NCI-H1417 (cell line): ENCODE measurements at regions not wholly inside any gene's neighbourhood (a gene's known extent, or its start where the extent isn't known, plus 50 kb on each side); places are given as distances from the start of the nearest gene placed in this dataset.

Experiments used
- DNase-seq, 3 experiments: peaks; one replicate each; lab custom pipeline; 2025; lab: John Stamatoyannopoulos, UW

DNA sequence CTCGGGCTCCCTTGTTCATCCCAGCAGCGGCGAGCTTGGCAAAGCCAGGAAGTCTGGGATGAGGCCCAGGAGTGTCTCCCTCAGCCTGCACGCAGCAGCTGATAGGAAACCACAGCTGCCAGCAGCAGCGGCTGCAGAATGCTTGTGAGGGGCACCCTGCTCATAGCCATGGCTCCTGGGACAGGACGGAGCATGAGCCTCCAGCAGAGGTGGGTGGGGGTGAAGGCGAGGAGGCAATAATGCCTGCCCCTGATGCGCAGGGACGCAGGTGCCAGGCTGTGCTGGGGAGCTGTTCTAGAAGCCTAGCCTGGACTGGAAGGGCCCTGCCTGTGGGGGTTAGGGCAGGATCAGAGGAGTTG, 157.9 kb downstream of the CD83 start:
- no peak for DNase-seq

DNA sequence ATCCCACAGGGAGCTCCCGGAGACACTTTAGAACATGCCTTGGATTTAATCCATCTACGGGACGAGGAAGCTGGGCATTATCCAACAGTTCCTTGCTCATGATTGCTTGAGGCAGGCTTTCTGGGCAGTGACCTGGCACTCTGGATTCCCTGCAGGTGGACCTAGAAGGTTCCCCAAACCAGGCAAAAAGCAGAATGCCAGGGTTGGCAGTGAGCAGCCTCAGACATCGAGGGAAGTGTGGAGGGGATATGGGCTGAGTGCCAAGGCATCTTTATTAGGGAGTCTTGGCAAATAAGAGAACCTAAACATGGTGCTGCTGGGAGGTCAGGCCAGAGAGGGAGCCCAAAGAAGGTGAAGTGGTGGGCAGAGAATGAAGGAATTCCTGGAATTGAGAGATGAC, 158.5 kb downstream of the CD83 start:
- DNase-seq = no peak

DNA sequence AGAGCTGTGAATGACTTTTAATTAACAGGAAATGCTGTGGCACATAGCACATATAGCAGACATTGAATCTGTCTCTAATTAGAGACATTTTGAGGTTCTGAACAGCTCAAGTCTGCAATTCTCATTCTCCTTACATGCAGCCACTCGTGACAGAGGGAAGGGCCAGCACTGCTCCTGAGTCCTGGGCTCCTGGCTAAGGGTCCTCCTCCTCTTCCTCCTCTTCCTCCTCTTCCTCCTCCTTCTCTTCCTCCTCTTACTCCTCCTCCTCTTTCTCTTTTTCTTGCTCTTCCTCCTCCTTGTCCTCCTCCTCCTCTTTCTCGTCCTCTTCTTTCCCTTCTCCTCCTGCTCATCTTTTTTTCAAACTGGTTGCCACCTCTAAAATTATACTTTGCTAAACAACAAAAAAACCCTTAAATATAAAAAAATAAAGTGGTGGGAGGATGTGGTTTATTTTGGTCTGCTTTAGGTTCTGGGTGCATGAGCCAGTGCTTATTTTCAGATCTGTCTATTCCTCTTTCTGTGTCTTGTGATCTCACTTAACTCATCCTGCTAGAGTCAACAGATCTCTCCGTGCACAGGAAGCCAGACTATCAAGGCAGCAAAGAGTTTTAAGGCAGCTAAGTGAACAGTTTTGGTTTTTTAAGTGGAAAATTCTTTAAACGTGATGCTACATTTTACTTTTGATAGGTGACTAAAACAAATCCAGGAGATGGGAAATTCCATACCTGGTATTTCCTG, 159.3 kb downstream of the CD83 start:
- no peak for DNase-seq

DNA sequence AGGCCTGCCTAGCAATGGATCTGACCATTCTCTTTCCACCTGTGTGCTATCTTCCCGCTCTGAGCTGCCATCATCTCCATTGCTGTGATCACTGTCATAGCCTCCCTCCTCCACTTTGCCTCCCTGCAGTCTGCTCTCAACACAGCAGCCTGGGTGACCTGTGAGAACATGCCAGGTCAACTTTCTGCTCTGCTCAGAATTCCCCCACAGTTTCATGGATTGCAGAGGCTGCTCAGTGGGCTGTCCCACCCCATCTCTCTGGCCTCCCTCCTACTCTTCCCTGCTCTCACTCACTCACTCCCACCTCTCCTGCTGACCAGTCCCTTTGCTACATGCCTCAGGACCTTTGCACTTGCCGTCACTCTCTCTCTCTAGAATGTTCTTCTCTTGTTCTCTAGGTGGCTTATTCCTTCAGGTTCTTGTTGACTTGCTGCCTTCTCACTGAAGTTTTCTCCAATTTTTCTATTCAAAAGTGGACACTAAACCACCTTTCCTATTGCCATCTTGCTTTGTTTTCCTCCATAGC, 159.9 kb downstream of the CD83 start:
- no peak for DNase-seq

DNA sequence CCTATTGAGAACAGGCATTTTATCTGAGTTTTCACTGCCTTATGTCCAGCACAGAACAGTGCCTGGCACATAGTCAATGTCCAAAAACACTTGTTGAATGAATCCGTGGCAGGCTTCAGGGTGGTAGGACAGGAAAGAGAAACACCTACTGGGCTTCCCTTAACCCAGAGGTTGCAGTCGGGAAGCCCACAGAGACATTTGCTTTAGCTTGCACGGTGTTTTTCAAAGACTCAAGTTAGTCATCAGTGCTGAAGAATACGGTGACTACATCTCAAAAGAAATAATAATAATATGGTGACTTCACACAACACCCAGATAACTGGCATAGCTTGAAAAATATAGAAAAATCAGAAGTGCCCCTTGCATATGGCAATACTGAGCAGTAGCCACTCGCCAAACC, 160.4 kb downstream of the CD83 start:
- DNase-seq = no peak

DNA sequence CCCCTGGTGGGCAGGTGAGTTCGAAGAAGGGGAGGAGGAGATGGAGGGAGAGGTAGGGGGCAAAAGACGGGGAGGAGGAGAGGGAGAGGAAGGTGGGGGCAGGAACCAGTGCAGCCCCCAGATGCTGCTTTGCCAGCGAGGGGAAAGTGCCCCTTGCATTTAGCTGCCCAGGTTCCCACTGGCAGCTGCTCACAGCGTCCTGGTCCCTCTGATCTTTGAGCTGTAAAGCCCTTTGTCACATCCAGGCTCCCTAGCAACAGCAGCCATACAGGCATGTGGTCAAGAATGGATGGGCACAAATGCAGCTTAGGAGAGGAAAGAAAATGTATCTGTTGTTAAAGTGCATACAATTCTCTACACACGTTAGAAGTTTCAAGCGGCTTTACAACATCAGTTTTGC, 160.9 kb downstream of the CD83 start:
- DNase-seq = peak in 2 of 3 experiments; percentile 13 to 24

DNA sequence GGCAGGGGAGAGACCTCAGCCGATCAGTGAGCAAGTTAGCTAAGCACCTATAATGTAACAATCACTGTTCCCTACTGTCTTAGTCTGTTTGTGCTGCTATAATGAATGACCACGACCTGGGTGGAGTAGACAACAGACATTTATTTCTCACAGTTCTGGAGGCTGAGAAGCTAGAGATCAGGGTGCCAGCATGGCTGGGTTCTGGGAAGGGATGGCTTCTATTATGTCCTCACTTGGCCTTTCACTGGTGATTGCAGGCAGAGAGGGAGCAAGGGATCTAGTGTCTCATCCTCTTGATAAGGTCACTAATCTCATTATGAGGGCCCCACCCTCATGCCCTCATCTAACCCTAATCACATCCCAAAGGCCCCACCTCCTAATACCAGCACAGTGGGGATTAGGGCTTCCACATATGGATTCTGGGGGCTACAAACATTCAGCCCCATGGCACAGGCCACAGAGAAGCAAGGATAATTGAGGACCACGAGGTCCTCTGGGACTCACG, 162.5 kb downstream of the CD83 start:
- no peak for DNase-seq

DNA sequence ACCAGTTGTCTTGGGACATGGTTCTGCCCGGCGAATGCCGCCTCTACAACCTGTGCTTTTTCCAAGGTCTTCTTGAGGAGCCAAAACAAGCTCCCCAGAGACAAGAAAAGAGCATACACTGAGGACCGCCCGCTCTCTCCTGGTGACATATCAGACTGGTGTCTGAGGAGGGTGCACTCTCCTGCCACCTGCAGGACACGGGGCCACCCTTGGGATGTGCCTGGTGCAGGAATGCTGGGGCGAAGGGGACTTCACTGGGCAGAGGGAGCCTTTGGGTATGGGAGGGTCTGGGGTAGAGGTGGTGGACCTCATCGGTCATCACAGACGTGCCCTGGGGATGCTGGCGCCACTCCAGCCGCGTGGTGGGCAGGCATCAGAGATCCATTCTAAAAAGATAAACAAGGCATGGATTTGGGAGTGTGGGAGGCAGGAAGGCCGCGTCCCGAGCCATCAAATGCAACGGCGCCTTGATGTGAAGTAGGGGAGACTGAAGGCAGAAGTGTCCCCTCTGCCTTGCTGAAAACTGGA, 163.3 kb downstream of the CD83 start:
- DNase-seq = no peak

DNA sequence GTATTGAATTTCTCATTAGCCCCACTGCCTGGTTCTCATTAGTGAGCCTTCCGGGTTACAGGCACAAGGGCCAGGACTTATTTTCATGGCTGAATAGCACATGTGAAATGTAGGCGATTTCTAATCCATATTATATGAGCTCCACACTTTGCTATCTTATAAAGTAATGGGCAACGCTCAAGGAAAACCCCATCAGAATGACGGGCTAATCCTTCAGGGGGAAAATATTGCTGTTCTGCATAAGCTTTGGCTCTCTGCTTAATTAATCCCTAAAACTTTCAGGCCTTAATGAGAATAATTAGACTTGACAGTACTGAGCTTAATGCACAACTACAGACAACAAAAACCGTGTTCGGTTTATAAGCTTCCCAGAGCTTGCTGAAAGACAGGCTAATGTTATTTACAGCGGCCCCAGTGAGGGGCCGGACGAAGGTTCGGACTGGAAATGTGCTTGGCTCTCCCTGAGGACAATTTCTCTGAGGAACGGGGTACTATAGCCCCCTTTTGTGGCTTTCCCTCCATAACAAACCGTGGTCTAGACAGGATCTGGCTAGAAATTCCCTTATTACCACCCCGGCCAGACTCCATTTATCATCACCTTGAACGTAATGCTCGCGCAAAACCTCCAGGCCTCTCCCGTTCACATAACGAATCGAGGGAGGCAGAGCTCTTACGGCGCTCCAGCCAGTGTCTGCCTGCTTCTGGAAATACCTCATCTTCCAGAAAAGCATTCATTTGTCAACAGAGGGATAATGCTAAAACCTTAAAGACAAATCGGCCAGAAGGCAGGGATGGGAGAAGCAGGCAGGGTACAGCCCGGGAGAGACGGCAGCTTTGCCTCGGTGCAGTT, 164.5 kb downstream of the CD83 start:
- DNase-seq = no peak

DNA sequence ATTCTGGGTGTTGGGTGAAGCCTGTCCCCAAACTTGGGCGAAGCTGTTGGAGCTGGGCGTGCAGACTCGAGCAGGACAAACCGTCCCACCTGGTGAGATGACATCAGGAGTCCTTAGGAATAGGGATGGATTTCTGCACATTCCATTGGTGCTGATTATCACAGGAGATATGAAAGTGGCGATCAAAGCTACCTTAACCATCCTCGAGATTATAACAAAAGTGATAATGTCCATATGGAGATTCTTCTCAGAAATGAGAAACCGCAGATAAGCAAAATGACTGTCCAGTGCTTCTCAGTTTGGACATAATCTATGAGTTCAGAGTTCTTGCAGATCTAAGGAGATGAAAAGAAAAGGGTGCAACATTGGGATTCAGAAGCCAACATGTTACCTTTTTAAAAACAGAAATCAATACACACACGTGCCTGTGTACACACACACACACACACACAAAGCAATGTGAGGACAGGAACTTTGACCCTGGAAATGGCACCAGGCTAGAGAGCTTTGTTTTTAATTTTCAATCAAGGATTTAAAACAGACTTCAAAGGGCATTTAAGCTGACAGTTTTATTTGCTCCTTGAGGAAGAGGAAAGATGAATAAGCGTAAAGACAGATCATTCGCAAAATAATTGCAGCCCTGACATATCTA, 165.4 kb downstream of the CD83 start:
- DNase-seq = peak in 1 of 3 experiments; percentile 57

DNA sequence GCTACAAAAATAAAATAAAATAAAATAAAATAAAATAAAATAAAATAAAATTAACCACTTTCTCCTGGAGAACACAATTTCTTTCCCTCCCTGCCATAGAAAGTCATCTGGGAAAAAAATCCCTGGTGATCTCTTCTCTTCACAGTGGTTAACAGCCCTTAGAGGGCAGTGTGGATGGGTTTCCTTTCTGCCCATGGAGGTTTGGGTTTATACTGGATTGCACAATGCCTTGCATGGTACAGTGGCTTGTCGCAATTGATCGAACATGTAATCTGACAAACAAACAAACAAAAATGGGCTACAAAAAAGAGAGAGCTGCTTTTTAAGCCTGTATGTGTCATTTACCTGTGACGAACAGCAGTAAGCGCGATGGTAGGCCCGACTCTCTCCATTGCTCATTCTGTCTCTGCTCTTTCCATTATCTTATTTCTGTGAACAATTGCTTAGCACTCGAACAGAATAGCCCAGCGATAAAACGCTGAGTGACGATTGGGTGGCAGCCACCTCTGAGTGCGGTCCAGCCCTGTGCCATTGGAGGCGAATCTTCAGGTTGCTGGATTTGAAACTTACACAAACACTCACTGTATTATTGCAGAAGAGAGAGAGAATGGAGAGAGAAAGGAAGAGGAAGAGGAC, 166.1 kb downstream of the CD83 start:
- DNase-seq = peak; percentile 9 to 57 (median 11)

DNA sequence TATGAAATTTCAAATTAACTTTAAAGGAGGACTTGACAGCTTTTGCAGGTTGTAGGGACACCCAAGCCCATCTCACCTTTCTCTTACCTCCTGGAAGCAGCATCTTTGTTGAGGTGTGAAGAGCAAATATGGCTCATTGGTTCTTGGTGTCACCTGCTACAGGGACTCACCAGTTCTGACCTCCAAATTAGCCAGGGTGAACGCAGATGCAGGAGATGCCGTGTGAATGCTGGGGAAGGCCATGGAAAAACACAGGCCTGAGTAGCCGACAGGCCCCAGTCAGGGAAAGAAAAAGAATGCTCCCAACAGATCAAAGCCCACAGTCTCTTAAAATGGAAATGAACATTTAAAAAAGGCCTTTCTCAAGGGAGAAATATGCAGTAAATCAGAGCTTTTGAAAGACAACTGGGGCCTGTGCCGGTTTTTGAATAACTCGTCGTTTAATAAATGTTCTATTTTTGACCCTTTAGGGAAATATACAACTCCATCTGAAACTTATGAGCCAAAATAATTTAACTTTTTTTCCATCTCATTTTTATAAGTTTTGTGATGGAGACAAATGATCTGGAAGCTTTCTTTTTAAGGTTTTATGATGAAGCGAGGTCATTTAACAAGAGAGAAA, 167.5 kb downstream of the CD83 start:
- no peak for DNase-seq

DNA sequence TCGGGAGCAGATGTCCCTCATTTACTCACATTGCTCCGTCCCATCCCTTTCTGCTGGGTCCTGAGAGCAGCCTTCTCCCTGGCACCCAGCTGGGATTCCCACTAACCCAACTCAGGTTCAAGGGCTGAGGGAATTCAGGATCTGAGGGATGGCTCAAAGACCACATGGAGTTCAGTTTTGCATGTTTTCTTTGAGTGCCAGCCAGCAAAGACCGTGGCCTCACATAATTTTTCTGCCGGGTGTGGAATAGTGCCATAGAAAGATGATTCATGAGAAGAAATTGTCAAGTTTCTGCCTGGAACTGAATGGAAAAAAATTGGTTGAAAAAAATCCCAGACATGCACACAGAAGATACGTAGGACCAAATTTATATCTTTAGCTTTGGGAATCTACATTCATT, 168.6 kb downstream of the CD83 start:
- no peak for DNase-seq

DNA sequence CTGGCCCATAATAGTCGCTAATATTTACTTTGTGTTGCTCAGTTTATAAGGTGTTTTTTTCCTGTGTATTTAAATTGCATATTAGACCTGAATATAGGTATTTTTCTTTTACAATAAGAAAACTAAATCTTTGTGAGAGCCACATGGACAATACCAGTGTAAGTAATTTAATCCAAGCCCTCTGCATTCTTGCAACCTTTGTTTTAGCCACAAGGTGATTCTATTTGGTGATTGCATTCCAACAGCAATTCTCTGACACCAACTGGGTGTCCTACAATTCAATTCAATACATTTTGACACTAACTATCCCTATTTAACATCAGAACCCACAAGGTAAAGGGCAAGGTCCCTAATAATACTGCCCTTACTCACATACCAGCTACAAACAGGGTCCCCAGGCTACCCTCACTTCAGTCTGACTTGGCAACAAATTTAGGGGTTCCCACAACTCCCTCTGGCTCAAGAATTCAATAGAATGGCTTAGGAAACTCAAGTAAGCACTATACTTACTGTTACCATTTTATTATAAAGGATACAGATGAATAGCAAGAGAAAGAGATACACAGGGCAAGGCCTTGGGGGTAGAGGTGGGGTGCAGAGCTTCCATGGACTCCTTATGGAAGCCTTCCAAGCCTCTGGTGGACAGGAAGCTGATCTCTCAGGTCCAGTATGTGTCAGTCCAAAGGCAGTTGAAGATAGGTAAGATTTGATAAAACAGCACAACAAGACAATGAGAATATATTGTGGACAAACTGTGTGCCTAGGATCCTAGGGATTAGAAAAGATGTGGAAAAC, 169.3 kb downstream of the CD83 start:
- no peak for DNase-seq

DNA sequence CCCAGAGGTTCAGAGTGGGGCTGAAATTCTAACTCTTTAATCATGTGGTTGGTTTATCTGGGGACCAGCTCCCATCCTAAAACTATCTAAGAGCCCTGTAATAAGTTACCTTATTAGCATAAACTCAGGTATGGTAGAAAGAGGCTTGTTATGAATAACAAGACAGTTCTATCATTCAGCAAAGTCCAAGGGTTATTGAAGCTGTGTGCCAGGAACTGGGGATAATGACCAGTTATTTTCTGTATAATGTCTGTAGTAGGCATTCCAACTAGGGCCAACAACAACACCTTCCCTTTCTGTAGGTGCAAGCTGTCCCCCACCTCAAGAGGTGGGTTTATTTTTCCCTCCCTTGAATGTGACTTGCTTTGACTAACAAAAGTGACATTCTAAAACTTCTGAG, 170.1 kb downstream of the CD83 start:
- no peak for DNase-seq

DNA sequence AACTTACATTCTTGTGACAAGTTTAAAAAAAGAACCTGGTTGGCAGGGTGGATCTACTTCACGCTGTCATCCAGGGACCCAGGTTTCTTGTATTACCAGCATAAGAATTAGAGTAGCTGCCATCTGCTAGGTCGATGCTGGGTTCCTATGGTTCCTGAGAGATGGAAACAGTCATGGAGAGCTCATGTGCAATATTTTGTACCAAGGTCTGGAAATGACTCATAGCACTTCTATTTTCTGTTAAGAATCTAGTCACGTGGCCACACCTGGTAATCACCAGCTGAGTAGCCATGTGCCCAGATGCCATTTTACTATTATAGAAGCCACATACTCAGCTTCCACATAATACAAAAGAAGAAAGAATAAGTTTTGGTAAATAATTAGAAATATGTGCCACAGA, 171.3 kb downstream of the CD83 start:
- DNase-seq = no peak

DNA sequence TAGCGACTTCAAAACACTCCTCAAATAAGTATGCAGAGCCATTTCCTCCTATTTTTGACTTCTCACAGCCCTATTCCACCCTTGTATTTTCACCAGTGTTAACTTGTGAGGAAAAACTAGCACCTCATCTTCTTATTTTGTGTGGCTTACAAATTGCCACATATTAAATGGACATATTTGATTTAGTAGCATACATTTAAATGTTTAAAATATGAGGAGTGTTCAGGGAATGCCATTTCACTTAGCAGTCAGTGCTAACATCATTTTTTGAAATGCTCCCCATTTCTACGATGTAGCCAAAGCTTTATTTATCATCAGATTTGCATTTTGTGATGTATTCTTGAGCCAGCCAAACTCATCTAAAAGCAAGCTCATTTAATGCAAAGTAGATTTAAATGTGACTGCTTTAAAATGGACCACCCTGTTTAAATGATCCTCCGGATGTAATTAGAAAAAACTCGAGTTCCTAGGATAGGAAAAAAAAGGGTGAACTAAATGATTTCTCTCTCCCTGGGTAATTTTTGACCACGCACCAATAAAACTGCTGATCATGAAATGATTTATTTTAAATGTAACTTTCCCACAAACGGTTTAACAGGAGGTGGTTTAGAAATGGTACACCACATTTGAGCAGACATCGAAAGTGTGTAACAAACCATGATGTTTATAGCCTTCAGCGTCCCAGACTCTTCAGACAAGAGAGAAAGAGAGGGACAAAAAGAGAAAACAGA, 172.6 kb downstream of the CD83 start:
- no peak for DNase-seq

DNA sequence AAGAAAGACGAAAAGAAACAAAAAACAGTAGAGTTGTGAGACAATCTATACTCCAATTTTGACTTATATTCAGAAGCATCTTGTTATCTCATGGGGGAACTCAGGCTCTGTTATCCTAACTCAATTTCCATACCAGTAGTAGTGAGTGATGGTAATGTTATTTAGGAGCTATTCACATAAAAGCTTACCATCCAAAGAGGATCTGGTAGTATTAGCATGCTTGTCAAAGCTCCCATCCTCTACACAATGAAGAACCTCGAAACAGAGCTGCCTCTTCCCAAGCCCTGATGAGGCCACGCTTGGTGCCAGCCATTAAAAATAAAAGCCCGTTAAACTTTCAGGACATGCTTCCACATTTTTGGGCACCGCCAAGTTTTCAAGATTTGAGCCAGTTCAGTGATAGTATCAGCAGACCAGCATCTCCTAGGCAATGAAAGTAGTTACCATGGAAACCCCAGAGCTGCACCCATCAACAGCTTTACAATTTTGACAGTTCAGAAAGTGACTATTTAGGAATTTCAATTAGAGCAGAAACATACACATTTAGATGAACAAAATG, 173.3 kb downstream of the CD83 start:
- DNase-seq = peak in 1 of 3 experiments; percentile 9

DNA sequence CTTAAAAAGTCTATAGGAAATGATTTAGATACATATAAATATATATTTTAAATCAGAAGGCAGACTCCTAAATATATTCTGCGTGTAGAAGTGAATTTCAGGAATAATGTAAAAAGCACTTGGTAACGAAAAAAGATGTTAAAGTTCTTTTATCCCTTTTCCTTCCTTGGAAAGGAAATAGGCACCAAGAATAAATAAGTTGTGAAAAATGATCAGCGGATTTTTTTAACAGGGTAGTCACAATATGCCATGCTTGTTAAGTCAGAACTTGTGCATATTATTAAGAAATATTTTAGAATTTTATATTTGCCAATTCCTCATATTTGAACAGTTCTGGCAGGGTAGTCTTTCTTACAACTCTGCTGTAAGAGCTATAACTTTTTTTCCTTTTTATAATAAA, 173.8 kb downstream of the CD83 start:
- no peak for DNase-seq
